VCaP (cell line): ENCODE measurements at regions not wholly inside any gene's neighbourhood (a gene's known extent, or its start where the extent isn't known, plus 50 kb on each side); places are given as distances from the start of the nearest gene placed in this dataset.

ENCODE experiments used
- H3K27ac ChIP-seq: fragments of 450-650 bp; 2 replicates; pipeline ENCODE4 v1.5.1; 2017
- TF ChIP-seq, protein P1 (sequence below): fragments of 450-650 bp; conservative IDR thresholded peaks from 2 replicates; pipeline ENCODE4 v1.5.1; 2017; ENCODE audit warnings: mild to moderate bottlenecking, moderate library complexity

DNA sequence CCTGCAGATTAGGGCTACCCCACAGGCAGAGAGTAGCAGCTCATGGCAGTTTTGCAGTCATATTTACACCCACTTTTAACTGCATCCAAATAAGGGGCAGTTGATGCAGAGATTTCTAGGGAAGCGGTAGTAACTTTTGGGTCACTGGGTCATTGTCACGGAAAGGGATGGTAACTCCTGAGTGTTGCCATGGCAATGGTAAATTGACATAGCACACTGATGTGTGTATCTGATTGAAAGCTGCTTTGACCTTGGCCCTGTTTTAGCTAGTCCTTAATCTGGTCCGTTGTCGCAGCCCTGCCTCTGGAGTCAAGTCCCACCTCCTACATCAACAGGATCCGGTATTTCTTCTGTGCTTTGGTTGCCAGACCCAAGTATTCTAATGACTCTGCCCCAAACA, 199.1 kb upstream of the TCF21 start:
- no peak overlapping the region for H3K27ac ChIP-seq
- TF ChIP-seq, protein P1, sequence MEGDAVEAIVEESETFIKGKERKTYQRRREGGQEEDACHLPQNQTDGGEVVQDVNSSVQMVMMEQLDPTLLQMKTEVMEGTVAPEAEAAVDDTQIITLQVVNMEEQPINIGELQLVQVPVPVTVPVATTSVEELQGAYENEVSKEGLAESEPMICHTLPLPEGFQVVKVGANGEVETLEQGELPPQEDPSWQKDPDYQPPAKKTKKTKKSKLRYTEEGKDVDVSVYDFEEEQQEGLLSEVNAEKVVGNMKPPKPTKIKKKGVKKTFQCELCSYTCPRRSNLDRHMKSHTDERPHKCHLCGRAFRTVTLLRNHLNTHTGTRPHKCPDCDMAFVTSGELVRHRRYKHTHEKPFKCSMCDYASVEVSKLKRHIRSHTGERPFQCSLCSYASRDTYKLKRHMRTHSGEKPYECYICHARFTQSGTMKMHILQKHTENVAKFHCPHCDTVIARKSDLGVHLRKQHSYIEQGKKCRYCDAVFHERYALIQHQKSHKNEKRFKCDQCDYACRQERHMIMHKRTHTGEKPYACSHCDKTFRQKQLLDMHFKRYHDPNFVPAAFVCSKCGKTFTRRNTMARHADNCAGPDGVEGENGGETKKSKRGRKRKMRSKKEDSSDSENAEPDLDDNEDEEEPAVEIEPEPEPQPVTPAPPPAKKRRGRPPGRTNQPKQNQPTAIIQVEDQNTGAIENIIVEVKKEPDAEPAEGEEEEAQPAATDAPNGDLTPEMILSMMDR, result no peak

DNA sequence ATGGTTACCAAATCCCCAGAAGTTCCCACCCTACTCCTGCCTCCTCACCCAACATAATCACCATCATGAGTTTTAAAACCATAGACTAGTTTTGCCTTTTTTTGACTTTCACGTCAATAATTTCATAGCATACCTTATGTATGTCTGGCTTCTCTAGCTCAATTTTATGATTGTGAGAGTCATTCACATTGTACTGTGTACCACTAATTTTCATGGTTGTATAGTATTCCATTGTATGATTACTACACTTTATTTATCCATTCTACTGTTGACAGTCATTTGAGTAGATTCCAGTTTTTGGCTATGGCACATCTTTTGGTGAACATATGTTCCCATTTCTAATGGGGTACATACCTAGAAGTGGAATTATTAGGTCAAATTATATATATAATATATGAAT, 195.3 kb upstream of the TCF21 start:
- TF ChIP-seq, protein P1, result no peak

DNA sequence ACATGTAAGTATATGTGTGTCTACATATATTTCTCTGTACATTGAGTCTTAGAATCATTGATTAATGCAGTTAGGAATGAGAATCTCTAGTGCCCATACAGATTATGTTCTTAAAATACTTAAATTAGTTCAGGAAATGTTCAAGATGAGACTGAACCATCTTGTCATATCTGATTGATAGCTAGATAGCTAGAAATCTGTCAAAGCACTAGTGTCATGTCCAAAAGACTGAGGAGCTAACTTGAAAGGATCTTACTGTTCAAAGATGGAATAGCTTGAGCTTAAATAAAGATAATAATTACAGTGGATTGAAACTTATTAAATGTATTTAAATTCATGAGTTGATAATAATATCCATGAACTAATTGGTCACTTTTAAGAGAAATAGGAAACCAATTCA, 191.7 kb upstream of the TCF21 start:
- no peak overlapping the region for H3K27ac ChIP-seq
- TF ChIP-seq, protein P1, result no peak

More for the DNA sequence above, 195.3 kb upstream of the TCF21 start:
- H3K27ac ChIP-seq, result no peak overlapping the region

DNA sequence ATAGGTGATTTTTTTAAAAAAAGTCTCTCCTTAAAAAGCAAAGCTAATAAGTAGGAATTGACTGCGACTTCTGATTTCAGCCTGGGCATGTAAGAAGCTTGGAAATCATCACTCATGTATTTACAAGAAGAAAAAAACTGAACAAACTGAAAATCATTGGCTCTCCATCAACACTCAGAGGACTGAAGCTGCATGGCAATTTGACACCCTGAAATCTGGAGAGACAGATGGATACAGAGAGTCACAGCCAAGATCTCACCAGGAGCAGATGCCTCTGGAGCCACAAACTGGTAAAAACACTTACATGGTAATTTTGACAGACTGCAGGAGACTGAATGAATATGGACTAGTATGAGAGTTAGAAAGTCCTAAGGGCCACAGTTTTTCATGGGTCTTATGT, 191.2 kb upstream of the TCF21 start:
- TF ChIP-seq, protein P1, result no peak
- no peak overlapping the region for H3K27ac ChIP-seq

DNA sequence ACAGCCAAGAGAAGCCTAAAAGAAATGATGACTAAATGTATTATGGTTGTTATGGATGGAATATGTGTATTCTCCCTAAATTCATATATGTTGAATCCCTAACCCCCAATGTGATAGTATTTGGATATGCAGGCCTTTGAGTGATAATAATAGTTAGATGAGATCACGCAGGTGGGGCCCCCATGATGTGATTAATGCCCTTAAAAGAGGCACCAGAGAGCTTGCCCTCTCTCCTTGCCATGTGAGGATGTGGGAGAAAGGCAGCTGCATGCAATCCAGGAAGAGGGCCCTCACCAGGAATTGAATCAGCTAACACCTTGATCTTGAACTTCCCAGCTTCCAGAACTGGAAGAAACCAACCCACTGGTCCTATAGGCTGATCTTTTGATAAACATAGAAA, 190.6 kb upstream of the TCF21 start:
- TF ChIP-seq, protein P1, result no peak
- H3K27ac ChIP-seq, result no peak overlapping the region

DNA sequence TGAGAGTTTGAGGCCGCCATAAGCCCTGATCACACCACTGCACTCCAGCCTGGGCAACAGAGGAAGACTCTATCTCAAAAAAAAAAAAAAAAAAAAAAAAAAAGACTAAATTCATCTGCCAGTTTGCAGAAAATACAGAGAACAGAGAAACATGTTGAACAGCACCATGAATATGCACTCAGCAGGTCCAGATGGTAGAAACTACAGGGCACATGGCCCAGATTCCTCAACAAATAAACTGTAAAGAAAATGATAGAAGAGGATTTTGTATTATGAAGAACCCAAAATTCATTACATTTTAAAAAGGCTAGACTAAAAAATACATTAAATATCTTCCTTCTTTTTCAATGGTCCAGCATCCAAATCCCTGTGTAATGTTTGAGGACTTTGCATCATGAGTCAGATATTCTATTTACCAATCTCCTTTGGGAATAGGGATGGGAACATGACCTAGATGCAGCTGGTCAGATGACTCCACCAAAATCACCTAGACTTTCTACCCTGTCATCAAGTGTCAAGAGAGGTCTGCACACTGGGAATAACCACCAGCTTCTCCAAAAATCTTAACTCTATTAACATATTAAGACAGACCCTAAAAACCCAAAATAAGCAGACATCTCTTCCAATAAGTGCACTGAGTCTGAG, 189.1 kb upstream of the TCF21 start:
- TF ChIP-seq, protein P1, result no peak
- no peak overlapping the region for H3K27ac ChIP-seq

DNA sequence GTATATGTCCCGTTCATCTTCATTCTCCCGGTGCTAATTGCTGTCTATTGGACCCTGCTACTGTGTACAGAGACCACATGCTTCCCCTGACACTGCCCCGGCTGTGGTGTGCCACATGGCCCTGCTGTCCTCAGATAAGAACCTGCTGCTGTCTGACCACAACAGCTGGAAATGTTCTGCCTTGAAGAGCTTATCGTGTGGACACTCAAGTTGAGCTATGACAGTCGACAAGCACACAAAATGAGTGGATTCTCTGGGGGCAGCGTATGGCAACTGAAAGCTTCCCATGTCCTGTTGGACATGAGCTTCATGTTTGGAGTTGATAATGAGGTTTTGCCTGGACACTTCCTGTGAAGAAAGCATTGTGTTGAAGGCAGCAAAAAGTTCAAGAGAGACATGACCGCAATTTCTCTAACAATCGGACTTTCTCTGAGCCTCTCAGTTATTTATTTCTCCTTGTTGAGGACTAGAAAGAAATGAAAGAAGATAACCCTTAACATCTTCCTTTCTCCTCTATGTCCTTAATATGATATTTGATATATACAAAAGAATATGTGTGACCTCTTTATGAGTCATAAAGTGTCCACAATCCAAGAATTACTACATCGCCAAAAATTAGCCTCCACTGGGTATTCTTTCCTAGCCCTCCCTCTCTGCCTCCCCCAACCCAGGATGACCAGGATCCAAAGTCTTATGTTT, 187.1 kb upstream of the TCF21 start:
- TF ChIP-seq, protein P1, result no peak
- H3K27ac ChIP-seq, result no peak overlapping the region
